Breast epithelium (tissue), 3 donors: ENCODE measurements at regions not wholly inside any gene's neighbourhood (a gene's known extent, or its start where the extent isn't known, plus 50 kb on each side); places are given as distances from the start of the nearest gene placed in this dataset.

ENCODE experiments used
- POLR2A ChIP-seq: fragments of 450-650 bp; IDR thresholded peaks from one replicate; pipeline ENCODE4 v1.6.1; 2016; ENCODE audit warnings: antibody characterized with exemption, mild to moderate bottlenecking, moderate library complexity
- POLR2AphosphoS5 ChIP-seq, 3 donors: sonication (generic); formaldehyde crosslinking; IDR thresholded peaks; one replicate each; pipeline ENCODE4 v1.6.1; 2017; ENCODE audit warnings: antibody characterized with exemption in 3 of 3
- TF ChIP-seq, protein P1 (sequence below), 3 donors: fragments of 450-650 bp; IDR thresholded peaks; one replicate each; pipeline ENCODE4 v1.5.1; 2016 to 2017; ENCODE audit warnings: antibody characterized with exemption in 3 of 3, mild to moderate bottlenecking in 3 of 3, moderate library complexity in 3 of 3

GRCh38 chr4:59646082-59646481 is 1554.0 kb upstream of the ADGRL3 start:
- TF ChIP-seq, protein P1, sequence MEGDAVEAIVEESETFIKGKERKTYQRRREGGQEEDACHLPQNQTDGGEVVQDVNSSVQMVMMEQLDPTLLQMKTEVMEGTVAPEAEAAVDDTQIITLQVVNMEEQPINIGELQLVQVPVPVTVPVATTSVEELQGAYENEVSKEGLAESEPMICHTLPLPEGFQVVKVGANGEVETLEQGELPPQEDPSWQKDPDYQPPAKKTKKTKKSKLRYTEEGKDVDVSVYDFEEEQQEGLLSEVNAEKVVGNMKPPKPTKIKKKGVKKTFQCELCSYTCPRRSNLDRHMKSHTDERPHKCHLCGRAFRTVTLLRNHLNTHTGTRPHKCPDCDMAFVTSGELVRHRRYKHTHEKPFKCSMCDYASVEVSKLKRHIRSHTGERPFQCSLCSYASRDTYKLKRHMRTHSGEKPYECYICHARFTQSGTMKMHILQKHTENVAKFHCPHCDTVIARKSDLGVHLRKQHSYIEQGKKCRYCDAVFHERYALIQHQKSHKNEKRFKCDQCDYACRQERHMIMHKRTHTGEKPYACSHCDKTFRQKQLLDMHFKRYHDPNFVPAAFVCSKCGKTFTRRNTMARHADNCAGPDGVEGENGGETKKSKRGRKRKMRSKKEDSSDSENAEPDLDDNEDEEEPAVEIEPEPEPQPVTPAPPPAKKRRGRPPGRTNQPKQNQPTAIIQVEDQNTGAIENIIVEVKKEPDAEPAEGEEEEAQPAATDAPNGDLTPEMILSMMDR (IDR thresholded peaks at IDR 0.05), result no peak
- TF ChIP-seq POLR2A, result no peak
- no peak for TF ChIP-seq POLR2AphosphoS5 (IDR thresholded peaks at IDR 0.05)
